HepG2 (cell line): ENCODE measurements at regions not wholly inside any gene's neighbourhood (a gene's known extent, or its start where the extent isn't known, plus 50 kb on each side); places are given as distances from the start of the nearest gene placed in this dataset.

ENCODE experiments used
- ATAC-seq: fragments of 200-7000 bp; cut with Tn5 transposase; 3 replicates; pipeline ENCODE4 v1.9.1; 2020; ENCODE audit warnings: mild to moderate bottlenecking, moderate library complexity
- BruUV-seq: library from RNA; stranded (reverse); fragments of 400-500 nt; replicated peaks from 2 replicates; lab custom pipeline; 2021; lab: Mats Ljungman, UMichigan
- CTCF ChIA-PET: fragments of 300-600 bp; formaldehyde crosslinking; extraction: SDS; loops from one replicate; lab custom pipeline; 2021; ENCODE audit warnings: low total read pairs, inconsistent platforms, low intra/inter-chr PET ratio; lab: Yijun Ruan, JAX
- POLR2A ChIA-PET: fragments of 350-600 bp; sonication (Branson Sonifier 250); formaldehyde crosslinking; loops from one replicate; lab custom pipeline; 2020; ENCODE audit warnings: antibody characterized with exemption, inconsistent platforms; lab: Yijun Ruan, JAX
- DNase-seq: peaks from one replicate; pipeline ENCODE4 v3.0.0-alpha.2; 2015; ENCODE audit warnings: low spot score
- FAIRE-seq: peaks from 3 replicates; lab custom pipeline; 2011; peaks lifted over from hg19 to GRCh38; lab: Jason Lieb, UNC
- H2AFZ ChIP-seq: one replicate; pipeline ENCODE4 v1.6.1; 2011; ENCODE audit warnings: low read length, inconsistent platforms
- H3K27ac ChIP-seq: fragments of 300-600 bp; 3 replicates; pipeline ENCODE4 v1.8.0; 2011; ENCODE audit warnings: mixed run types, mild to moderate bottlenecking, mixed read lengths, low read length, inconsistent platforms; ENCODE audit not compliant: insufficient read depth; ENCODE audit errors: extremely low read length
- H3K27me3 ChIP-seq, 2 experiments: fragments of 200-600 bp in 1 of 2; 2 replicates in 1 of 2; 3 replicates in 1 of 2; pipeline versions ENCODE4 v1.6.0 to v1.8.0; 2011; ENCODE audit warnings: low read length in 2 of 2, mild to moderate bottlenecking in 2 of 2, moderate library complexity in 2 of 2, inconsistent platforms in 1 of 2; ENCODE audit not compliant: insufficient read depth in 2 of 2, control insufficient read depth in 1 of 2
- H3K36me3 ChIP-seq, 2 experiments: fragments of 200-600 bp in 1 of 2; replicated peaks in 1 of 2; 2 replicates in 1 of 2; 3 replicates in 1 of 2; pipeline versions ENCODE4 v1.5.1 to v1.8.0; 2011; ENCODE audit warnings: low read length in 2 of 2, inconsistent platforms in 1 of 2; ENCODE audit not compliant: insufficient read depth in 2 of 2, control insufficient read depth in 1 of 2
- H3K4me1 ChIP-seq: 2 replicates; pipeline ENCODE4 v1.5.1; 2012; ENCODE audit warnings: low read length, inconsistent platforms; ENCODE audit not compliant: insufficient read depth
- H3K4me2 ChIP-seq: 2 replicates; pipeline ENCODE4 v1.6.0; 2011; ENCODE audit warnings: low read depth, low read length, inconsistent platforms
- H3K4me3 ChIP-seq, 3 experiments: fragments of 200-600 bp in 1 of 3; sonication (generic), shearing (Covaris generic) in 1 of 3; replicated peaks in 1 of 3; 2 replicates each; pipeline ENCODE4 v1.5.1; 2011 to 2016; ENCODE audit warnings: low read length in 3 of 3, inconsistent platforms in 2 of 3, low read depth in 2 of 3, mild to moderate bottlenecking in 2 of 3, control low read depth in 1 of 3, mixed read lengths in 1 of 3; ENCODE audit not compliant: insufficient read depth in 1 of 3
- H3K79me2 ChIP-seq: one replicate; pipeline ENCODE4 v1.6.1; 2011; ENCODE audit warnings: low read length, inconsistent platforms; ENCODE audit not compliant: insufficient read depth
- H3K9ac ChIP-seq: 2 replicates; pipeline ENCODE4 v1.6.0; 2011; ENCODE audit warnings: mild to moderate bottlenecking, low read depth, low read length, inconsistent platforms; ENCODE audit not compliant: insufficient read depth
- H3K9me3 ChIP-seq: 2 replicates; pipeline ENCODE4 v1.5.1; 2012; ENCODE audit warnings: mild to moderate bottlenecking, low read length
- H4K20me1 ChIP-seq: 2 replicates; pipeline ENCODE4 v1.6.0; 2011; ENCODE audit warnings: inconsistent platforms, mild to moderate bottlenecking, low read length, moderate library complexity; ENCODE audit not compliant: insufficient read depth
- CBX5 ChIP-seq: sonication (generic); formaldehyde crosslinking; IDR thresholded peaks from 2 replicates; pipeline ENCODE4 v1.4.0; 2020; ENCODE audit warnings: missing genetic modification reagents, borderline replicate concordance
- CREM ChIP-seq, 2 experiments: sonication (generic) in 1 of 2; formaldehyde crosslinking in 1 of 2; IDR thresholded peaks; 2 replicates each; pipeline versions ENCODE4 v1.4.0 to v1.6.1; 2016 to 2020; ENCODE audit warnings: antibody characterized with exemption in 1 of 2, mild to moderate bottlenecking in 1 of 2, missing genetic modification reagents in 1 of 2
- HMG20A ChIP-seq: IDR thresholded peaks from 2 replicates; pipeline ENCODE4 v1.6.1; 2016; ENCODE audit warnings: borderline replicate concordance
- MBD4 ChIP-seq: IDR thresholded peaks from 2 replicates; pipeline ENCODE4 v1.6.1; 2012; ENCODE audit warnings: low read length, inconsistent platforms, borderline replicate concordance
- NFYC ChIP-seq: IDR thresholded peaks from 2 replicates; pipeline ENCODE4 v1.6.1; 2016; ENCODE audit warnings: missing genetic modification reagents, missing compliant biosample characterization
- POLR2AphosphoS2 ChIP-seq: IDR thresholded peaks from 2 replicates; pipeline ENCODE4 v1.6.1; 2011; ENCODE audit warnings: low read depth, low read length, improper control_type of control experiment
- RFX3 ChIP-seq: IDR thresholded peaks from 2 replicates; pipeline ENCODE4 v1.6.1; 2016; ENCODE audit warnings: missing biosample characterization, missing genetic modification reagents
- SAFB2 ChIP-seq: sonication (generic); formaldehyde crosslinking; IDR thresholded peaks from 2 replicates; pipeline ENCODE4 v1.5.1; 2020; ENCODE audit warnings: missing genetic modification reagents, low read depth, mild to moderate bottlenecking, borderline replicate concordance
- SALL2 ChIP-seq: sonication (generic); formaldehyde crosslinking; IDR thresholded peaks from 2 replicates; pipeline ENCODE4 v1.8.1; 2023; ENCODE audit warnings: mild to moderate bottlenecking, missing genetic modification reagents, inconsistent platforms
- TBX3 ChIP-seq: fragments of 450-650 bp; IDR thresholded peaks from 2 replicates; pipeline ENCODE4 v1.6.1; 2017; ENCODE audit warnings: antibody characterized with exemption, mild to moderate bottlenecking, inconsistent platforms, borderline replicate concordance
- ZNF512 ChIP-seq: sonication (generic); formaldehyde crosslinking; IDR thresholded peaks from 2 replicates; pipeline ENCODE4 v1.4.0; 2020; ENCODE audit warnings: mild to moderate bottlenecking, missing genetic modification reagents
- ZNF557 ChIP-seq: sonication (generic); formaldehyde crosslinking; IDR thresholded peaks from 2 replicates; pipeline ENCODE4 v1.4.0; 2020; ENCODE audit warnings: missing genetic modification reagents
- WGBS: methylation state at CpG from one replicate; pipeline ENCODE4 v1.1.6; 2017; ENCODE audit warnings: low lambda C conversion rate; 5-methylcytosine and 5-hydroxymethylcytosine counted together
- in situ Hi-C: cut with HindIII; loops from 2 replicates; pipeline ENCODE4 v1.10.0; 2017; ENCODE audit warnings: low pct_unique_long_range_greater_than_20kb; ENCODE audit not compliant: extremely low pct_ligation_motif_present
- intact Hi-C: fragments of 100-400 bp; cut with micrococcal nuclease; formaldehyde crosslinking; loops from one replicate; pipeline ENCODE4 v1.10.0; 2022; ENCODE audit not compliant: unreplicated experiment
- TF ChIP-seq, protein P1 (sequence below): IDR thresholded peaks from 2 replicates; pipeline ENCODE4 v1.6.1; 2016

DNA sequence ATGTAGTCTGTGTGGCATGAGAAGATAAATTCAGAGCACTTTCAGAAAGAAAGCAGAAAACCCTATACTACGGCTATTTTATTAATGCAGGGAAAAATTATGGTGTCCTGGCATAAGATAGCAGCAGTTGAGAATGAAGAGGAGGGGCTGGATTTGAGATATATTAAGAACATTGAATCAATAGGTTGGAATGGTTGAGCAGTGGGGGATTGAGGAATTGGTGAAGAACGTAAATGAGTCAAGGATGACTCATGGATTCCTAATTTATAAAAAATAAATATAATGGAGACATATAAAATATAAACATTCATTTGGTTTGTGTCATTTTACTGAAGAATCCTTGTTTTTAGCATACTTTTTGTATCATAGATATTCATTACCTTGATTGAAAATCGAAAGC is 234.3 kb upstream of the ADAMTS5 start:
- H3K9ac ChIP-seq: no peak overlapping the region
- peaks cover 90% of the 10 kb centered on the region for H3K9me3 ChIP-seq
- H3K4me2 ChIP-seq: no peak overlapping the region
- WGBS: 4% methylated on average over 3 of the region's 3 CpGs
- ChIA-PET CTCF (no interaction called here), POLR2A (no interaction called here)
- in situ Hi-C loops: no loop called here
- BruUV-seq: no TSS peak
- H3K79me2 ChIP-seq: no peaks in the 10 kb centered on the region
- no peak for DNase-seq
- no peaks in the 10 kb centered on the region for H3K4me1 ChIP-seq
- no peaks in the 10 kb centered on the region for H3K36me3 ChIP-seq
- no peak overlapping the region for H3K4me3 ChIP-seq
- no peak overlapping the region for H3K27ac ChIP-seq
- no peak for TF ChIP-seq CBX5 (CRISPR knock-in tag)
- no peak for TF ChIP-seq MBD4
- no peak for TF ChIP-seq TBX3
- no peak for TF ChIP-seq ZNF512 (CRISPR knock-in tag)
- TF ChIP-seq HMG20A (CRISPR knock-in tag): no peak
- no peak for TF ChIP-seq SALL2
- no peak for TF ChIP-seq POLR2AphosphoS2
- no peak for TF ChIP-seq SAFB2 (CRISPR knock-in tag)
- no peak for TF ChIP-seq CREM (IDR thresholded peaks at IDR 0.05)
- TF ChIP-seq CREM (CRISPR knock-in tag; IDR thresholded peaks at IDR 0.05): no peak
- TF ChIP-seq NFYC (CRISPR knock-in tag): no peak
- TF ChIP-seq RFX3 (CRISPR knock-in tag): no peak
- TF ChIP-seq, protein P1, sequence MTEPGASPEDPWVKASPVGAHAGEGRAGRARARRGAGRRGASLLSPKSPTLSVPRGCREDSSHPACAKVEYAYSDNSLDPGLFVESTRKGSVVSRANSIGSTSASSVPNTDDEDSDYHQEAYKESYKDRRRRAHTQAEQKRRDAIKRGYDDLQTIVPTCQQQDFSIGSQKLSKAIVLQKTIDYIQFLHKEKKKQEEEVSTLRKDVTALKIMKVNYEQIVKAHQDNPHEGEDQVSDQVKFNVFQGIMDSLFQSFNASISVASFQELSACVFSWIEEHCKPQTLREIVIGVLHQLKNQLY (CRISPR knock-in tag): no peak
- no peak for TF ChIP-seq ZNF557 (CRISPR knock-in tag)
- no peaks in the 10 kb centered on the region for H3K27me3 ChIP-seq
- H2AFZ ChIP-seq: no peak overlapping the region
- FAIRE-seq: no peak
- no peaks in the 10 kb centered on the region for H4K20me1 ChIP-seq
- ATAC-seq: no peak
- intact Hi-C loops: no loop called here
